GM21390 (cell line): ENCODE measurements at regions not wholly inside any gene's neighbourhood (a gene's known extent, or its start where the extent isn't known, plus 50 kb on each side); places are given as distances from the start of the nearest gene placed in this dataset.

Experiments used
- ATAC-seq: cut with Tn5 transposase; IDR thresholded peaks from one replicate; pipeline ENCODE4 v1.9.1; 2021; ENCODE audit not compliant: unreplicated experiment

DNA sequence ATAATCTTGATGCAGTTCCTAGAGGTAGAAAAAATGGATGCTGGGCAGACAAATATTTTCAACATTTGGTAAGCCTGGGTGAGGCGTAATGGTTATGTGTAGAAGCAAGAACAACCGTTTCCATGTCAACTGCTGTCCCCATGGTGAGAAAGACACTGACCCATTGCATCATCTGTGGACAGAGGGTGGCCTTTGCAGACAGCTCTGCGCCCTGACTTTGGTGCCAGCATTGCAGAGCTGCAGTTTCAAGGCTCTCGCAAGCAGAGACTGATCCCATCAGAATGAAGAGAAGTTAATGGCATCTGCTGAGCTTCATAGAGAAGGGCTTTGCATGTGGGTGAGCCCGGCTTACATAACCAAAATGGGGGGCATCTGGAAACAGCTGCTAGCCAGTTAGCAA lies 179.0 kb upstream of the ADRA1B start:
- ATAC-seq, result no peak

DNA sequence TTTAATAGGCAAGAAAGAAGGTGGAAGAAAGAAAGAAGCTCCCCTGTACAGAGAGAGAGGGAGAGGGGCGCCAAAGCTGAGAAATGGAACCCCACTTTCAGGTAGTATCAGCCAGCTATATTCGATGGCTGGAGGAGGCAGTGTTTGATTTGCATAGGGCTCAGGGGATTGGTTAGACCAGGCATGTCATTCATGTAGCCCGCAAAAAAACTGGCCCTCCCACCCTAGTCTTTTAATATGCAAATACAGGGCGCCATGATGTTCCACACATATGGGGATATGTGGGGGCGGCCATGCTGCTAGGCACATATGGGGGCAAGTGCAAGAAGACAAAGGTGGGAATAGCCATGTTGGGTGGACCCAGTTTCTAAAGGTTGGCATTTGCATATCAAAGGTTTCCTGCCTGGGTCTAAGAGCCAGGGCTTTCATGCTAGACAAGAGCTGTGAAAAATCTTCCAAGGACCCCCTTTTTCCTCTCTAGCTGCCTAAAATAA lies 174.4 kb upstream of the ADRA1B start:
- ATAC-seq, result no peak

DNA sequence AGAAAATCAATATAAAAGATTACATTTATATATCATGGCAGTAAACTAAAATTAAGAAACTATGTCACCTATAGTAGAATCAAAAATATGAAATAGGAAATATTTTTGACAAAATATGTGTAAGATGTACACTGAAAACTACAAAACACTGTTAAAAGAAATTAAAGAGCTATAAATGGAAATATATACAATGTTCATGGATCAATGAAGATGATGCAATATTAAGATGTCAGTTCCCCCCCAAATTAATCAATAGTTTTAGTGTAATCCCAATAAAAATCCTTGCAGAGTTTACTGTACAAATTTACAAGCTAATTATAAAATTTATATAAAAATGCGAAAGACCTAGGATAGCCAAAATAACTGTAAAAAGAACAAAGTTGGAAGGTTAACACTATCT lies 173.0 kb upstream of the ADRA1B start:
- ATAC-seq, result no peak

DNA sequence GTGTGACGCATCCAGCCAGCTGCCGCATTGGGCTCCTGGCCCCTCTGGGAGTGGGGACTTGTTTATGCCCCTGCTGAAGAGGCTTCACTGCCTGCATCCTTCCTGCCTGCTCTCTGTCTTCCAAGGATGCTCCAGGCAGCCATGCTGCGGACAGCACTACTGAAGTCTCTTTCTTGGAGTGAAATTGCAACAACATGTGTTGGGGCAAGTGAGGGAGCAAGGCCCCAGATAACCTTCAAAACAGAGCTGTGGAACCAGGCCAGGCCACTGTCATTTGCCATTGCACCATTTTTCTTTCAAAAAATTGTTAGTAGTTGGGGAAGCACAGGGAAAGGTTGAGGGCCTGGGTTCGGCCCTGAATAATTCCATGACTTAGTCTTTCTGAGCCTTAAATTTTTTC lies 169.6 kb upstream of the ADRA1B start:
- no peak for ATAC-seq

DNA sequence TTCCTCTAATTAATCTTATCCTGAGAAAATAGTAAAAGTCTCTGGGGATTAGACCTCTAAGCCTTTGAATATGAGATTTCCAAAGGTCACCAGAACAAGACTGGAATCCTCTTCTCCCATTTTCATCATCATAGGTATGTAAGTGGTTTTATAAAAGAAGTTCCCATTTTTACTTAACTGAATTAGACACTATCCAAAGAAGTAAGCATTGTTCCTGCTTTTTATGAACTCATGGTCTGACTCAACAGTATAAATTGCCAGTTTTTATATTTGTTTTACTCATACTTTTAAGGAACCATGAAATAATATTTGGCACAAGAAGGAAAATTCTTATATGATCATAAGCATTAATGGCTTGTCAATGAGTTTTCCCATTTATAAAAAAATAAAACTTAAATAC lies 167.1 kb upstream of the ADRA1B start:
- no peak for ATAC-seq

DNA sequence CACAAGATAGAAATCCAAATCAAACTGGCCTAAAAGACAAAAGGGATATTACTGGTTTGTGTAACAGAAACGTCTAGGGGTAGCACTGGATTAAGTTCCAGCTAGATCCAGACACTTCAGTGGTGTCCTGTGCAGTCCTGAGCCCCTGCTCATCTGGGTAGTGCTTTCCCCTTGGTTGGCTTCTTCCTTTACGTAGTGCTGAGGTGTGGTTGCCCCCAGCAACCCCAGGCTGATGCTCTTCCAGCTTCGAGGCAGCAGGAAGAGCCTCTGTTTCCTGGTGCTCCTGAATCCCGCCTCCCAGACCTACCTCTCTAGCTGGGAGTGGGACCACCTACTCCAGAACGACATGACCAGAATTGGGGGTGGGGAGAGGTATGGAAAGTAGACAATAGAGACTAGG lies 166.1 kb upstream of the ADRA1B start:
- ATAC-seq, result no peak

DNA sequence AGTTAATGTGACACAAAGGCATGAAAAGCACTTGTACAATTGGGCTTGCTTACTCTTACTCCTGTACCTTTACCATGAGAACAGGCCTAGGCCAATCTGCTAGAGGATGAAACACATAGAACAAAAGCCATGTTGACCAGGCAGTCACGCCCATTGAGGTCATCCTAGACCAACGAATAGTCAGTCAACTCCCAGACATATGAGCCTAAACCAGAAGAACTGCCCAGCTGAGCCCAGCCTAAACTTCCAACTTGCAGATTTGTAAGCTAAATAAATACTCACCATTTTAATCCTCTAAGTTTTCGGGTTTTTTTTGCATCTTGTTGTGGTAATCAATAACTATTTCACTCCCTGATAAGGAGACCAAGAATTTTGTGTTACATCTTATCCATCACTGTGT lies 164.8 kb upstream of the ADRA1B start:
- no peak for ATAC-seq

DNA sequence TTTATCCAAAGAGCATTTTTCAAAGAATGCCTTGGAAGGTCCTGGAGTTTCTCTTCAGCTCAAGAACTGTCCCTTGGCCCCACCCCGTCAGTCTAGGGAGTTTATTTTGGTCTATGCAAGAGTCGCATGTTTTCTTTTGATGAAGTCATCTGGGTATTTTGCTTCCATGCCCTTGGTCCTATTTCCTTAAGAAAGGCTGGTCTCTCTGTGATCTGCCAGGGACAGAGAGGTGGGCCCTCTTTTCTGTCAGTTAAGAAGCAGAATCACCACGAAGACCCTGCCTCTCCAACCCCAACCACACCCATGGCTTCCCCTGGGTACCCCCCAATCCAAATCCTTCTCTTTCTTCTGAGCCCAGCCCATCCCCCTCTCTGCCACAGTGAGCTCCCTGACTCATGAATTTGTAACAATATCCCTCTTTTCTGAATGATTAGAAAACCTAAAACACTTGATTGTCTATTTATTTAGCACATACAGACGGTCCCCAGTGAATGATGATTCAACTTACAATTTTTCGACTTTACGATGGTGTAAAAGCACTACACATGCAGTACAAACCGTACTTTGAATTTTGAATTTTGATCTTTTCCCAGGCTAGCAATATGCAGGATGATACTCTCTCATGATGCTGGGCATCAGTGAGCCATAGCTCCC lies 163.5 kb upstream of the ADRA1B start:
- no peak for ATAC-seq

DNA sequence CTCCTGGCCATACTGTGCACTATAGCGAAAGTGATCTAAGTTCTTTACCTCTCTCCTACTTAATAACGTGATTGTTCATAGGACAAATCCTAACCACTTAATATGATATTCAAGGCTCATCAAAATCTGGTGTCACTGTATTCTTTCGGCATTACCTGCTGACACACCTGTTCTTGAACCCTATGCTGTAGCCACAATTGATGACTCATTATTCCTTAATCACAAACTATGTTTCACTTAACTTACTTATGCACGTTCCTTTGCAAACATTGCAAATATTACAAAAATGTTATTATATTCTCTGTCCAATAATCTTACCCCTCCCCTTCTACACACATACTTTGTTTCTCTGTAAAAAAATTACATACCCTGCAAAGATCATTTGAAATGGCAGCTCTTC lies 158.1 kb upstream of the ADRA1B start:
- no peak for ATAC-seq

DNA sequence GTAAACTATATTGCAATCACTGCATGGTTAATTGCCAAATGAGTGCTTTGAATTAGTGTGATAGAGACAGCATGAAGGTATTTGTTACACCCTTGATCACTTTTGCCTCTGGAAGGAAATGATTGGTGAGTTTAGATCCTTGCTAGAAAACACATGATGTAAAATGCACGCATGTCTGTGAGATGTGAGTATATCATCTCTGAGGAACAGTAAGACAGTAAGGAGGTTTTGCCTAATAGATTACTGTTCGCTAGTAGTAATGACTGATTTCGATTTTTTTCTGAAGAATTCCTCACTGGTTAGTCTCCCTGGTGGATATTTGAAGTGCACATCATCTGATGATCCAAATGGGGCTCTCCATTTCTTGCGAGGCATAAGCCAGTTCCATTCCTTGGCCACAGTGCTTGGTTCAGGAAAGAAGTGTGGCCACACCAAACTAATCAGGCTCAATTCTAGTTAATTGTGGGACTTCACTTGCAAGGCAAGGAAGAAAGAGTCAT lies 156.4 kb upstream of the ADRA1B start:
- ATAC-seq, result no peak

DNA sequence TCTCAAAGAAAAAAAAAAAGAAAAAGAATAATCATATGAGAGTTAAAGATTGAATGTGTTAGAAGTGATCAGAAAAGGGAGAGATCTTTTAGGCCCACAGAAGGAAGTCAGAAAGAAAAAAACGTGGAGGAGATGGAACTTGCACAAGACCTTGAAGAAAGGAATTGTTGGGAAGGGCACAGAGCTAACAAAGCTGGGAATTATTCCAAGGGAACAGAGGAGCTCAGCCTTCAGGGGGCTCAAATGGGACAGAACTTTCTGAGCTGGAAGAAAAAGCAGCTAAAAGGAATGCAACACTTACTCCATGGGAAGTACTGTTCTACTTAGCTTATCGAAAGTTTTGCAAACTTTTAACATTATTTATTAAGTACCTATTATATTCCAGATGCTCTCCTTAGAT lies 153.4 kb upstream of the ADRA1B start:
- ATAC-seq, result no peak

DNA sequence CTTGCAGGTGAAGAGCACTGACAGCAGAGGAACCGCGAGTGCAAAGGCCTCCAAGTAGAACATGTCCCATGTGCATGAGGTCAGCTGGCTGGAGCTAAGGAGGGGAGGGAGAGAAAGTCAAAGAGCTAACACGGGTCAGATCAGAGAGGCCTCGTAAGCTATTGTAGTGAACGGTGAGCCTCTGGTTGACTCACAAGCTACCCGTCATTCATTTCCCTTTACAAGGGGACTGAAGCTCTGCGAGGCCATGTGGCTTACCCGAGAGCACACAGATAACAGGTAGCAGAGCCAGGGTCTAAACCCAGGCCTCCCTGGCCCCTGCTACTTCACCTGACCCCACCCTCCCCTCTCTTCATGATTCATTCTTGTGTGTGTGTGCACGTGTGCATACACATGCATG lies 152.7 kb upstream of the ADRA1B start:
- no peak for ATAC-seq

DNA sequence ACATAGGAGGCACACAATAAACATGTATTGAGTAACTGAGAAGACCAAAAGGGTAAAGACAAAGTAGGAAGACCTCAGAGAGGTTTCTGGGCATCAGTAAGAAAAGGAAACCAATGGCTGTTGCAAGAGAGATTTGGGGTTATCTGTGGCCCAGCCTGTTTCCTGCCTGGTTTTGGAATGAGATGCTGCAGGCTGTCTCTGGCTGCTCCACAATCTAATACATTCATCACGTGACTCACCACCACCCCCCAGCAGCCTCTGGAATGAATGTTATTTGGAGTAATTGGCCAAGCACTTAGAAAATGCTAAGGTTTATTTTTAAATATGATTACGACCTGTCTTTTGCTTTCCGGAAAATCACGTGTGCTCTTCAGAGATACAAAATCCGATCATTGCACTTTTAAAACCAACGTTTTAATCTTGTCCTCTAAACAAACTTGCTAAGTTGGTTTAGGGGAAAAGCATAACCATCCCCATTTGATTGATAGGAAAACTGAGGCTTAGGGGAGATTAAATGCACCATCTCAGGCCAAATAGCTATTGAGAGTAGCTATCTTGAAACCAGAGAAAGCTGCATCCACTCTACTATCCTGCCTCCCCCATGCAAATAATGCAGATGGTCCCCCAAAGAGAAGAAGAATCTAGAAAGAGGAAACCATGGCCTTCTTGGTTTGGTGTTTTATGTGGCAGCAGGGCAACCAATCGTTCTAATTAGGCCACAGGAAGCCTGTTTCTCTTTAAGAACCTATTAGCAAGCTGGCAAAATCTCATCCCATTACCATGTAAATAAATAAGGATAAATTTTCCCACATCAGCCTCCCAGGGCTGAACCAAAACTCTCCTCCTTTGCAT lies 151.8 kb upstream of the ADRA1B start:
- no peak for ATAC-seq

DNA sequence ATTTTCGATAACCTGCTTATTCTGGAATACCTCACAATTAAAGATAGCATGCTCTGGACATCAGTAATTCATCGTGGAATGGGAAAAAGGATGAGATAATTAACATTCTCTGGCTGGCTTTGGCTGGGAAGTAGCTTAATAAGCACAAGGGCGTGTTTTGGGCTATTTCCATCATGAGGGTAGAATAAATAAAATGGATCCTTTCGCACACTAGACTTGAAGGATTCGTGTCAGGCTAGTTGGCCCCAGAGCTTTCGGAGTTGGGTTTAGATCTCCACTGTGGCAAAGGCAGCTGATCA lies 151.2 kb upstream of the ADRA1B start:
- no peak for ATAC-seq

DNA sequence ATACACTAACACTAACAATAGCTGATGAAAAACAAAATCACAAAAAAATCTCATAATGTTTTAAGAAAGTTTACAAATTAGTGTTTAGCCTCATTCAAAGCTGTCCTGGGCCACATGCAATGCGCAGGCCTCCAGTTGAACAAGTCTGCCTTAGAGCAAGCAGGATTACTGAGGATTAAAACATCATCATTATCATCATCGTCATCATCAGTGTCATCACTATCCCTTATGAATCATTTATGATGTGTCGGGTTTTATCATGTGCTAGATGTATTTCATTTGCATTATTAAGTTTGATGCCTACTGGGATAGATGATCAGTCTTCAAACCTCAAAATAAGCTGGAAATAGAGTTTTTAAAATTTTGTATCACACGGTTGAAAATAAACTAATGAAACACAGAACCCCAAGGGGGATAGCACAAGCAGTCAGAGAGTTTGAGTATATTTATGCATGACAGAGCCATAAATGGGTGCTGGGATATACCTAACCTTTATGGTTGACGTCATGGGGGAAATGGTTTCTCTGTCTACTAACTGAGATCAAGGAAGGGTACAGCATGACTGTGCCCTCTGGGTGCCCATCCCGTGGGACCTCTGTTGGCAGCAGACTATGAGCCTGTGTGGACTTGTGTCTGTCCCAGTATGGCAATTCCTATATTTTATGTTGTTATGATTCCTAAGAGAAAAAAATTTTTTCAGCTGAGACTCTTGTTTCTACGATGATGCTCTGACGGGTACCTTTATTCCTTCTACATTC lies 150.3 kb upstream of the ADRA1B start:
- no peak for ATAC-seq

DNA sequence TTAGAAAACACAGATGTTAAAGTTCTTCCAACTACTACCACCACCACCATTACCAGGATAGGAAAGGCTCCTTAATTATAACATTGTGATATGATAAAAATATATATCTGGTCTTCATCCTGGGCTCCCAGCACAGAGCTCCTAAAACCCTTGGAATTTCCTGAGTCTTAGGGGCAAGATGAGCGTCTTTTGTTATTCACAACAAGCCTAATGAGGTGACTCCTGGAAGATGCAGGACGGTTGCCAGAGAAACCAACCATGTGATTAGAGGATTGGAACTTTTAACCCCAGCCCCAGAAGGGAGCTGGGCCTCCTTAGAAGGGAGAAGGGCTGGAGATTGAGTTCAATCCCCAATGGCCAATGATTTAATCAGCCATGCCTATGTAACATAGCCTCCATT lies 148.0 kb upstream of the ADRA1B start:
- no peak for ATAC-seq

DNA sequence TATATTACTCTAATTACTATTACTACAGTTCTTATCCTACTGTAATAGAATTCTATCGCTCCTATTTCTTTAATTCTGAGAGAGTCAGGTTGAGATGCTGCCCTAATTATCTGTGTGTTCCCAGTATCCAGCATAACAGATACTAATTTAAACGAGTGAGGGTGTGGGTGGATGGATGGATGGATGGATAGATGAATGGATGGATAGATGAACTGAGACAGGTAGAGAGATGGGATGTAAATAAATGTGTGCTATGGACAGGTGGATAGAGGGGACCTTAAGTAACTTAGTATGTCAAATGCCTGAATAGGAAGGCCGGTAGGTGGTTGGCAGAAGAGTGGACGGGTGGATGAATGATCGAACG lies 143.6 kb upstream of the ADRA1B start:
- ATAC-seq, result no peak

DNA sequence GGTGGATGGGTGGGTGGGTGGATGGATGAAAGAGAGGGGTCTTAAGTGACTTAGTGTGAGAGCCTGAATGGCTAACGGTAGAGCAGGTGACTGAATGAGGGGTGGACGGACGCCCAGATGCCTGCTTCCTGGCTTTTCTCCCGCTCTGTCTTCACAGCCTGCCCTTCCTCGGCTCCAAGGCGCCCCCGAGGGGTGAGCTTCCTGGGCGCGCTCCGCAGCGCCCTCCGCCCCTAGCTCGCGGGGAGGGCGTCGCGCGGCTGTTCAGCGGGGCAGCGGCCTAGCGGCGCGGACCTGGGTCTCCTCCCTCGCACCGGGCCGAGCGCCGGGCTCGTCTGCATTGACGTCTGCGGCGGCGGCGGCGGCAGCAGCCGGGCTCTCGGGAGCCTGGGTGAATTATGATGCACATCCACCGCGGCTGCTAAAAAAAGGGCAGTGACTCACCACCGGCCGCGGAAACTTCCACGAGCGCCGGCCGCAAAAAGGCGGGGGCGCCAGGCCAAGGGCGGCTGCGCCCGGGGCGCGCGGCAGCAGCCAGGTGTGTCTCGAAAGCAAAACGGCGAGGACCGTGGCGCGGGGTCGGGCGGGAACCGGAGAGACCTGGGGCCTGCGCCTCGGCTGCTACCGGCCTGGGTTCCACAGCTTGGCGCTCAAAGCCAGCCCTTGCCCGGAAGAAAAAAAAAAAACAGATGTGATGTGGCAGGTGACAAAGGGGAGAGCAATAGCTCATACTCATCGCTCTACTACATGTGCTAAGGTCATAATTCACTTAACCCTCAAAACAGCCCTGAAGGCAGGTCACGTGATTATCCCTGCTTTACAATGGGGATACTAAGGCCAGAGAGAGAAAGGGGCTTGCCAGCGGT lies 143.0 kb upstream of the ADRA1B start:
- ATAC-seq, result peak; percentile 89

DNA sequence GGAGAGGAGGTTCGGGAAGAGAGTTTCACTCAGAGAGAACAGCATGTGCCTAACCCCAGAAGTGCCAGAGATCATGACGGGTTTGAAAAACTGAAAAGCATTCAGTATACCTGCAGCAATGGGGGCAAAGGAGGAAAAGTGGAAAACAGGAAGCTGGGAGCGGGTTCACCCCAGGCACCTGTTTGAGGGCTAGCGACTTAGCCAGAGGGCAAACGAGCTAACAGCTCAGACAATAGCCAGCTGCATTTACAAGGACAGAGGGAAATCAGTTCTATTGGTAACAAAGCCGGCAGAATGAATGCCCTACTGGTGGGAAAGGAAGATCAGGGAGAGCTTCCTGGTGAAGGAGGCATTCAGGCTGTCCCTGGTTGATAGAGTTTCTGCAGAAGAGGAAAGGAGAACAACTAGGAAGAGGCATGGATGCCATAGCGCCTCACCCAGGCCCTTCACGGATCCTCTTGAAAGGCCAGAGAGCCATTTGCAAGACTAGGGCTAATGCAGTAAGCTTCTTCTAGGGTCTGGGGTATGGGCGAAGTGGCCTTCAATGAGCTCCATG lies 141.7 kb upstream of the ADRA1B start:
- ATAC-seq, result no peak

DNA sequence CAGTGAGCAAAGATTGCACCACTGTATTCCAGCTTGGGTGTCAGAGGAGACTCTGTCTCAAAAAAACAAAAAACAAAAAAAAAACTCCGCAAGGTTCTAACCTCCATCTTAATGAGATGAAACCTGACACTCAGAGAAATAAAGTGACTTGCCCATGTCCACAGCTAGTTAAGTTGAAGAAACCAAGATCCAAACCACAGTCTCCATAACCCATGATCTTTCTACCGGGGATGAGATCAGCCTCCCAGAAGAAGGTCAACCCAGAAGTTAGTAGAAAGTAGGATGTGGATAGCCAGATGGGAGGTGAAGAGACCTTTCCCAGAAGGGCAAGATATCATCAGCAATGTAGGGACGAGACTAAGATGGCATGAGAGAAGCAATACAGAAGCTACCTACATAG lies 140.4 kb upstream of the ADRA1B start:
- ATAC-seq, result no peak
